SKM-1 (cell line): ENCODE measurements at regions not wholly inside any gene's neighbourhood (a gene's known extent, or its start where the extent isn't known, plus 50 kb on each side); places are given as distances from the start of the nearest gene placed in this dataset.

ENCODE experiments used
- DNase-seq: peaks from one replicate; lab custom pipeline; 2025; ENCODE audit not compliant: unreplicated experiment; lab: John Stamatoyannopoulos, UW

DNA sequence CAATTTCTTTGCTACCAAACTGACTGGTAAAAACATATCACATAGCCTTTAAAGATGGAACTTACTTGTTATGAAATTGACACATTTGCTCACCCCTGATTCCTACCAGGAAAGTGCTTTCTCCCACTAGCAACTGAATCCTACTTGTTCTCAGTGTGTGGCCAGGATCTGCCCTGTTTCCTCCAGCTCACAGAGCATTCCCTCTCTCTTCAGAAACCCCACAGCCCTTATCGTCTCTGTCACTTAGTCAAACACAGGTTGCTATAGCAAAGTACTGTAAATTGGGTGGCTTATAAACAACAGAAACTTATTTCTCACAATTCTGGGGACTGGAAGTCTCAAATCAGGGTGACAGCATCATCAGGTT, 265.2 kb upstream of the BOD1L1 start:
- DNase-seq: no peak

DNA sequence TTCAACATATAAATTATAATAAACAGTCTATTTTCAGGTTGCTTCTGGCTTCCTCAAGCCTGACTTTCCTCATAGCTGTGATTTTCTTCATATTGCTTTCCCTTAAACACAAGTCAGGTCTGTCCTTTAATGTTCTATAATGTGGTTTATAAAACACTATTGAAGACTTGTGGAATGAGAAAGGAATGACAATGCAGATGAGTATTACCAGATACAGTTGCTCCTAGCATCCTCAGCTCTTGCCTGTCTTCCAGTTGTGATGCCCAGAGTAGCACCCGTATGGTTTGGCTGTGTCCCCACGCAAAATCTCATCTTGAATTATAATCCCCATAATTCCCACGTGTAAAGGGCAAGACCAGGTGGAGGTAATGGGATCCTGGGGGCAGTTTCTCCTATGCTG, 265.7 kb upstream of the BOD1L1 start:
- no peak for DNase-seq

DNA sequence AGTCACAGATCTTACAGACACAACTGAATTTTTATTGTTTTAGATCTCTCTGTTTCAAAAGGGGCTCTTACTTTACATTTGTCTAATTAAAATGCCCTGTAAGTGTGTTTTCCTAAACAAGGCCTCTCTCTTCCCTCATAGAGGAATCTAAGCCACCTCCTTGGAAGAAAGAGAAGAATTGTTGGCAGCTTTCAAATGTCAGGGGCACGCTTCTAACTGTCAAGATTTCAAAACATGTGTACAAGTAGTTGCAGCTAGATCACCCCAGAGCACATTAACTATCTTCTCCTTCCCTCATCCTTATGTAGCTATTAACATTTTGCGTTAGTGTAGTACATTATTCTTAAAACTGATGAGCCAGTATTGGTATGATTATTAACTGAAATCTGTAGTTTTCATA, 266.5 kb upstream of the BOD1L1 start:
- DNase-seq: no peak

DNA sequence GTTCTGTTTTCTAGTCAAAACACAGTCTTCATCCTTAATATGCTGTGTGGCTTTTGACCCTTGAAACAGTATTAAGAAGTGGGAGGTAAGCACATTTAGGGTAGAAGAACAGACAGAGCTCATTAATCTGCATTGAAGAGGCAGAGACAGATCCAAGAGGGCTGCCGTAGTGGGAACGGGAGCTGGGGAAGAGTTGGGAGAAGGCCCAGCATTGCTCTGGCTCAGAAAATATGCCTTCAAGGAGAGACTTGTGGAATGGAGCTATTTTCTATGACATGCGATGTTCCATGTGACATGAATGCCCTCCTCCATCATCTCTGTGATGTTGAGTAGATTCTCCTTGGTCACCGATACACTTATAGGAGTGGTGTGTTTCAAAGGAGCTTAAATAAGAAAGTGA, 273.3 kb upstream of the BOD1L1 start:
- no peak for DNase-seq

DNA sequence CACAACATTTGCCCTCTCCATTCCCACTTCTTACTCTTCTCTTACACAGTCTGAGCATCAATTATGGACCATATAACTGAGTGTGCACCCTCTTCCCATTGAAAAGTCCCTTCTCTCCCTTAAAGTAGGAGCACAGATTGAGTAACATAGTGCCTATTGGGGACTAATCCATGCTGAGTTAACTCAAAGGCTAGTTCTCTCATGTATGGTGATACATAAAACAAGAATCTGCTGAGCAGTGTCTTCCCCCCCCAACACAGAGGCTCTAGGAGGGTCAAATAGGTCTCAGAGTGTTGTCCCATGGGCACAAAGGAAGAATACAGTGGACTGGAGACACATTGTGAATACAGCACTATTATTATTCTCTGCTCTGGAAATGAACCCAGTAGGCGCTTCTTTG, 274.6 kb upstream of the BOD1L1 start:
- DNase-seq: no peak

DNA sequence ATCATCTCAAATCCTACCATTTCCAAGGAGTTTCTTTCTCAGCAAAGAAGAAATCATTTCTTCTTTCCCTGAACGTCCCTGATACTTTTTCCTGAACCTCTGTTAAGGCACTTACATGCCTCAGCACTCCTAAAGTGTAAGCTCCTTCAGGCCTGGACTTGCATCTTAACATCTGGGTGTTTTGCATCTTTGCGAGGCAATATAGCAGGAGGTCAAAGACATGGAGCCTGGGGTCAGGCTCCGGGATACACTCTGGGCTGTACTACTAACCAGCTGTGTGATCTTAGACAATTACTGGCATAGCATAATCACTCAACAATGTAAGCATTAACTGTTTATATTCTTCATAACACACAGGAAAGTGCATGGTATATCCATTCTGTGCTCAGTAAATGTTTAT, 275.5 kb upstream of the BOD1L1 start:
- DNase-seq: no peak

DNA sequence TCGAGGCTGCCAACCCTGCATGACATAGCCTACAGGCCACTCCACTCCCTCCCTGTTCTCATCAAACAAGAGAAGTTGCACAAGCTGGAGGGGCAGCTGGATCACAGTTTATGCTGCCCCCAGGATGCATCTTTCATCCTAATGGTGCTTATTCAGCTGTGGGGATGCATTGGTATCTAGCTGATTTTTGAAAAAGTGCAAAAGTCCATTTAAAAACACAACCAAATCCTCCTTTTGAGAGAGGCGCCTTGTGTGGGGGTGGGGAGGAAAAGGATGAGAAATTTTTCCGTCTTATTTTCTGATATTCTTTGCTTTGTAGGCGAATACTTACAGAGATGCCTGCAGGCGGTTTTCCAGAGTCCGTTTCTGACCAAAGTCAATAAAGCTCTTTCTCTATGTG, 276.4 kb upstream of the BOD1L1 start:
- DNase-seq: no peak

DNA sequence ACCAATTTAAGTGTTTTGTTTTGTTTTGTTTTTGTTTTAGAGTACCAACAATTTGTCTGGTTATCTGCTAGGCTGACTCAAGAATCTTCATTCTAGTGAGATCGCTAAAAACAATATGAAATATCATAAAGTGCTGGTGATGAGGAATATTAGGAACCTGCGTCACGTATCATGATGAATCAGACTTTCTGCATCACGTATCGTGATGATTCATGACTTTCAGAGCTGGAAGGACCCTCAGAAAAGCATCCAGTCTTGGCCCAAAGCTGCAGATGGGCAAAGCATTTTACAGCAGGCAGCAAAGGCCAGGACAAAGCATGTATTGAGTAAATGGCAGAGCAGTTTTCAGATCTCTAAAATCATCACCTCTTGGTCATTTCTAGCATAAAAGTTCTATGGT, 278.0 kb upstream of the BOD1L1 start:
- no peak for DNase-seq

DNA sequence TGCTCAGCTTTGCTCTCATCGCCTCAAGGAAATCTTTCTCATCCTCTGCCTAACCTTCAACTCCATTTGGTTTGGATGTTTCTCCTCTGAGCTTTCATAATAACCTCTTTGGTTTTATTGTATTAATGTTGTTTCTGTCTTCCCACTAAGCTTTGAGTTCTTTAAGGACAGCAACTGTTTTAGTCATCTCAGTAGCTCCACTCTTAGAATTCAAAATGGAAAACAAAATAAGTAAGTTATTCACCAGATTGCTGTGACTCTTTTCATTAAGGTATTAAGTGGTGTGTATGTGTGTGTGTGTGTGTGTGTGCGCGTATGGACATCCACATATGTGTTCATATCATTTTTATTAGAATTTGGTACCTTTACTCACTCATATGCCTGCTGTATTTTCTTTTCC, 279.2 kb upstream of the BOD1L1 start:
- DNase-seq: no peak

DNA sequence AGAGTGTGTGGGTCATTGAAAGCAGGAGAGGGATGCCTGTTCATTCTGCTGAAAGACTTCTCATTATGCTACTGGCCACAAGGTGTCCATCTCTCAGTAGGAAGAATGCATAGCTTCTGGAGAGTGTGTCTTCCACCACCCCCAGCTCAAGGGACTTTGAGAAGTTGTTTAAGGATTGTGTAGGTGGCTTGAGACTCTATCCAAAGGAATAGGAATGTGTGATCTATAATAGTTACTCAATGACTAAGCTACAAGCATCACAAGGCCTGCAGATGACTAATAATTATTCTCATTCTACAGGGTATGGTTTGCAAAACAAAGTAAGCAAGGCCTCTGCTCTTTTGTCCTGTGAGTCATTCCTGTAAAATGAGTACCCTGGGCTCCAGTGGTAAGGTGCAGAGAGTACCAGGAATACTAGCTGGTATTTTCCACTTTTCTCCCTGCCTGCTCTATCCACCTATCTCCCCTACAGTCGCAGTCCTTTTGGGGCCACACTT, 279.8 kb upstream of the BOD1L1 start:
- no peak for DNase-seq

DNA sequence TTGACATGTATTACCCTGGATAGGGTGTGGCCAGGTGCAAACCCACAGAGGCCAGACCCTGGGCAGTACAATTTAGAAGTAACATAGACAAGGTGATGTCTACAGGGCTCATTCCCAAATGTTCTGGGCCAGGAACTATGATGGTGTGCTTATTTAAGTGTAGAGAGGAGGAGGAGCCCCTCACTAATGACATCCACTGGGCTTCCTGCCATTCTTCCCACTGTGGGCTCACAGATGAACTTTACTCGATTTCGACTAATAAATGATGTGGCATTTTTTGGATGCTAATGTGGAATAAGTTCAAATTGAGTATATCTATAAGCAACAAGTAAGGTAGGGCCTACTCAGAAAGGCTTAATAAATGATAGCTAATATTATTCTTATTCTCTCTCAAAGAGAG, 280.9 kb upstream of the BOD1L1 start:
- DNase-seq: no peak

DNA sequence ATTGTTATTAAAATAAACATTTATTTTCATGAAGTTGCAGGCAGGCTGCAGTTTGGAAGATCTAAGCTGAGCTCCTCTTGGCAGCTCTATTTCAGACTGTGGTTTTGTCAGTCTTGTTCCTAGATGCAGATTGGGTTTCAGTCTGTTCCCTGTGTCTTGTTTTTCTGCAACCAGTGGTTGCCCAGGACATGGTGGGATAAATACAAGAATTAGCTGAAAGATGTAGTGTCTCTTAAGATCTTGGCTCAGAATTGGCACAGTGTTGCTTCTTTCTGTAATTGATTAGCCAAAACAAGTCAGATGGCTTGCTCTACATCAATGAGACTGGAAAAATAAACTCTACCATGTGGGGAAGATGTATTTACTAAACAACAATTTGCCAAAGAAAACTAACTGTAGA, 283.0 kb upstream of the BOD1L1 start:
- DNase-seq: no peak

DNA sequence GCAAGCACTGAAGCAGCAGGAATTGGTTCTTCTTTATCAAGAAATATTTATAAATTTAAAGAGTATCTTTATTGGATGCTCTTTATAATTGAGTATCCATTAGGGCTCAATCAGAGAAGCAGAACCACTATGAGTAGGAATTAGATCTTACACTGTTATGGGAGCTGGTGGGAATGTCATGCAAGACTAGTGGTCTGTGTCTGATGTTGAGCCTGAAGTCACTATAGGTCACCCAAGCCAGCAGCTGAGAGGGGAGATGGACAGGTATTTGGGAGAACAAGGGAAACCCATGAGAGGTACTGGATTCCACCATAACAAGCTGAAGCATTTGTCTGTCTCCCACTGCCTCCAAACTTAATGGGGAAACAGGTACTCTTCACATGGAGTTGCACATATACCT, 283.7 kb upstream of the BOD1L1 start:
- DNase-seq: no peak

DNA sequence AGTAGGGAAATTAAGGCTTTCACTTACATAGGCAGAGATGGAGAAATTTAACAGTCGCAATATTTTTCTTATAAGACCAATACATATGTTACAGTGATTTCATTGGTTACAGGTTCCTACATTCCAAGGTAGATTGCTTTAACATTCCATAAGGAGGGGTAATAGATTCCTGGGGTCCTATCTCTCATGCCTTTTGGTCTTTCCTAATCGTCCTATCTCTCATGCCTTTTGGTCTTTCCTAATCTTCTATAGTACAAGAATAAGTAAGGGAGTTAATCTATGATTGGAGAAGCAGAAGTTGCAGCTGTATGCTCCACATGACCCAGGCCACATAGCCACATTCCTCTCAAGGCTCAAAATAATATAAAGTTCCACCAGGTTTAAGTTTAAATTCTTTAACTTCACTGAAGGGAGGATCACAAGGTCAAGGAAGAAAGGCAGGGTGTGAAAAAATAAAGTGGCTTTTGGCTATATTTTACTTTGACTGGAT, 285.0 kb upstream of the BOD1L1 start:
- no peak for DNase-seq

DNA sequence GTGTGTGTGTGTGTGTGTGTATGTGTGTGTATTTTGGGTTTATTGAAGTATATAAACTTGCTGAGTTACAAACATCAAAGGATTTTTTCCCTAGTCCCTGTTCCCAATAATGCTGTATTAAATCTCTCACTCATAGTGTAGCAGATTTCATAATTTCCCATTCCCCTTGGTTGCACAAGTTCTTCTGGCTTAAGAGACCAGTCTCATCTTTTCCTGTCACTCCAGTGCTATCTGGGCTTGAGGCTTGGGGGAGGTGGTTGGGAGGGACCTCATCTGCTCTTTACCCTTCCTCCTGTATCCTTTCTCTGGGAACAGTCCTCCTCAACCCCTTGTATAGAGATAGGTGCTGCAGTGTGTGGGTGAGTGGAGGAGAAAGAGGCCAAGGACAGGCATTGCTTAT, 285.4 kb upstream of the BOD1L1 start:
- no peak for DNase-seq

DNA sequence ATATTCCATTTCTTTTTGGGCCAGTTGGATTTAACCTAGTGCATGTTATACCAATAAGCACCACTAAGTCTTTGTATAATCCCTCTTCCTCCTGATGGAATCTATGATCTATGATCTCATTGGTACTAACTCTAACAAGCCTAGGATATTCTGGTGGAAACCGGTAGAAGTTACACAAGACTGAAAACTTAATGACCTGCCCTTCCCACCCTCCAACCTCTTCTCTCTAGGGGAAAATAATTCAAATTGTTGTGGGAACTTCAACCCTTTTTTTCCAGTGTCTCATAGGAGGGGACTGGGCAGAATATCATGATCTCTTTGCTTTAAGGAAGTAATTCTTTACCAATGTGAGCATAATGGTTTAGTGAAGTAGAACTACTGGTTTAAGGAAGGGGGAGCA, 289.5 kb upstream of the BOD1L1 start:
- DNase-seq: no peak

DNA sequence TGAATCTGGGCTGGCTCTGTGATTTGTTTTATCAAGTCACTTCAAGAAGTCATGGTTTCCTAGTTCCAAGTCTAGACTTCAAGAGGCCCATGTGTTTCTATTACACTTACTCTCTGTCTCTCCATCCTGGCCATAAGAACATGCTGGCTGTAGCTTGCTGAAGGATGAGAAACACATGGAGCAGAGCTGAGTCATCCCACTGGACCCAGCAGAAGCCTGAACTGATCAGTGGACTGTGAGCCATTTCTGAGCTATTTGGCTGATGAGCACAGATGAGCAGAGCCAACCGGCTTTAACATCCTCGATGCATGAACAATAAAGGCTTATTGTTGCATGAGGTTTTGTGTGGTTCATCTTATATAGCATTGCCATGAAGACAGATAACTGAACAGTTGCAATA, 290.6 kb upstream of the BOD1L1 start:
- no peak for DNase-seq

DNA sequence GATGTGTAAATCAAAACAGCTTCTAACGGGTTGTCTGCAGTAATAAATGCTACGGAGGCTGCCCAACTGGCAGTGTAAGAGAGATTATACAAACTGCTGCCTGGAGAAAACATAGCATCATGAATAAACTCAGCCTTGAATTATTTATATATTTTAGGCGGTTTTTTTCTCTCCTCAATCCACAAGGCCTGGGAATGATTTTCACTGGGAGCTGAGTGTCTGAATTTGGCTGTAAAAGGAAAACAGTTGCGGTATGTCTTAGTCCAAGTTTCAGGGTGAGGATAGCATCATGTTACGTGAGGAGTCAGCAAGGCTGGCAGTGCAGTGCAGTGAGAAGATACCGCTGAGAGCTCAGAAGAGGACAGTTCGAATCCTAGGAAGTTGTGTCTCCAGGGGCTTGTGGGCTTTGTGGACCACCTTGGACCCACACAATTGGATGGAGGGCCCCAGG, 291.5 kb upstream of the BOD1L1 start:
- no peak for DNase-seq

DNA sequence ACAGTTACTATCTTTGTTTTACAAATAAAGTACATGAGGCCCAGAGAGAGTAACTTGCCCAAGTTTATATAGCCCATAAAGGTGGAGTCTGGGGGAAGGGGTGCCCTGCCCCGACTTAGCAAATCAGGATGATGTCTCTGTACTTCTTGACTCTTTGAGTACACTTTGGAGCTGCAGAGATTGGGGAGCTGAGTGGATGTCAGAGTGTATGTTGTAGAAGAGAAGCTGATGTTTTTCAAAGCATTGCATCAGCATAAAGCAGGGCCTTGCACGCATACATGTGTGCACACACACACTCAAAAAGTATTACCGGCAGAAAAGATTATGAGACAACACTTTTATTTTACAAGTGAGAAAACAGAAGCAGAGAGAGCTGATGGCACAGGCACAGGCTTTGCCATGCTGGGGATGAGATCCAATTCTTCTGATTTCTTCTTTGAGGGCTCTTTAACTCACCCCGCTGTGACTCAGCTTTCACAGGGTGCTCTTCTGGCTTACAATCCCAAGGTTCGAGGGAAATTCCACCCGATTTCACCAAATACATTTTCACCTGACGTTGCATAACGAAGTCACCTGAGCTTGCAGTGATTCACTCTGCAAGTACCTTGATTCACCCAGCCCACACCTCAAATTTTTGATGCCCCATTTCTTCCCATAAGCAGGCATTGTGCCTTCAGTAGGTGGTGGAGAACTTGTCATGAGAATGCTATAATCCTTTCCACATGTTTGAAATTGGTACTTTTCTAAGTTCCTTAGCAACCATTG, 292.8 kb upstream of the BOD1L1 start:
- DNase-seq: no peak

DNA sequence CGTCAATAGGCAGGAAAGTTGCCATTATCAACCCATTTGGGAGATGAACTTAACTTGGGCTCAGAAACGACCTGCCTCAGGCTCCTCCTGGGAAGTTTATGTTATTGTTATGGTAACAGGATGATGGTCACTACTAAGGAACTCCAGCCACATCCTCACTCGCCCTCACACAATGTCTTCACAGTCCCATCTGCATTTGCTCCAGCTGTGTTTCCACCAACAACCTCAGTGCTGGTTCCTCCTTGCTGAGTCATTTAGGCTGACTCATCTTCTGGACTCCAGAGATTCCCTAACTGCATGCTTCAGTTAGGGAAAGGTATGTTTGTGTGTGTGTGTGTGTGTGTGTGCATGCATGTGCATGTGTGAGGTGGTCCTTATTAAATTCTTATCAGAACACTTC, 293.4 kb upstream of the BOD1L1 start:
- no peak for DNase-seq

DNA sequence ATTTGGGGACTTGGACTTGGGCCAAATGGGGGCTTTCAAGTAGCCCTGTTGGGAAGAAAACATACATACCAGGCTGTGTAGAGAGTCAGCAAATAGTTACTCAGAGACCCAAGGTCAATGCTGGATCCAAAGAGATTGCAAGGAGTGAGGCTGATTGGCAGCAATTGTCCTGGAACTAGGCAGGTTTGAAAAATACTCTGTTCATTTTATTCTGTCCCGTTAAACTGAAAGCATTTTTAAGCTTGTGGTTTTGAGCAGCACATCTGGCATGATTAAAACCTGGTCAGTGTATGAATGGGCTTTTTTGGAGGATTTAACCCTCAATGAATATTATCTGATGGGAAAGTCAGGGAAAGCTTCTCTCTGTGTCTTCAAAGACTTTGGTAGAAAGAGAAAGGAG, 294.3 kb upstream of the BOD1L1 start:
- no peak for DNase-seq

DNA sequence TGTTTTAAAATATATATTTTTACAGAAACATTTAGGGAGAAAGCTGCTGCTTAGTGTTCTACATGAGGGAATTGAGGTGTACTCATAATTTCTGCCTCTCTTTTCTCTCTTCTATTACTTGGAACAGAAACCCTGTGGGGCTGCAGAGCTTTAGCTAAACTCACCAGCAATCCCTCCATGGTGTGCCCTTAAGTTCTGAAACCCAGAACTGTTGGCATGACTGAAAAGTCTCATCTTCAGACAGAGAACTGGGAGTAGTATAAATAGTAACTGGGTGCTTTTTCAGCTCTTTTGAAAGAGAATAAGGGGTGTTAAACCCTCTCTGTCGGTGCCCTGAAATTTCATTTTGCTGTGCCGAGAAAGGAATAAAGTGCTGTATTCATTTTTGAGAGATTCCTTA, 294.9 kb upstream of the BOD1L1 start:
- DNase-seq: no peak
